Stomach smooth muscle (tissue), 2 donors: ENCODE measurements at regions not wholly inside any gene's neighbourhood (a gene's known extent, or its start where the extent isn't known, plus 50 kb on each side); places are given as distances from the start of the nearest gene placed in this dataset.

ENCODE experiments used
- H3K27ac ChIP-seq: one replicate; pipeline ENCODE4 v1.7.0; 2013; ENCODE audit warnings: mild to moderate bottlenecking, low read length, inconsistent platforms
- H3K27me3 ChIP-seq, 2 donors: one replicate each; pipeline ENCODE4 v1.7.0; 2013; ENCODE audit warnings: low read length in 2 of 2; ENCODE audit not compliant: insufficient read depth in 2 of 2, control insufficient read depth in 1 of 2
- H3K36me3 ChIP-seq, 2 donors: one replicate each; pipeline ENCODE4 v1.7.0; 2013; ENCODE audit warnings: low read length in 2 of 2; ENCODE audit not compliant: control insufficient read depth in 2 of 2, insufficient read depth in 2 of 2
- H3K4me1 ChIP-seq: one replicate; pipeline ENCODE4 v1.7.0; 2013; ENCODE audit warnings: low read length; ENCODE audit not compliant: control insufficient read depth, insufficient read depth
- H3K4me3 ChIP-seq, 2 donors: one replicate each; pipeline ENCODE4 v1.7.0; 2013; ENCODE audit warnings: low read length in 2 of 2
- H3K9ac ChIP-seq, 2 donors: one replicate each; pipeline ENCODE4 v1.7.0; 2013; ENCODE audit warnings: low read length in 2 of 2, mild to moderate bottlenecking in 1 of 2
- H3K9me3 ChIP-seq, 2 donors: one replicate each; pipeline ENCODE4 v1.7.0; 2013; ENCODE audit warnings: low read length in 2 of 2; ENCODE audit not compliant: control insufficient read depth in 2 of 2
- donor health status: healthy.
- donor health status: Pancreatic carcinoma.

DNA sequence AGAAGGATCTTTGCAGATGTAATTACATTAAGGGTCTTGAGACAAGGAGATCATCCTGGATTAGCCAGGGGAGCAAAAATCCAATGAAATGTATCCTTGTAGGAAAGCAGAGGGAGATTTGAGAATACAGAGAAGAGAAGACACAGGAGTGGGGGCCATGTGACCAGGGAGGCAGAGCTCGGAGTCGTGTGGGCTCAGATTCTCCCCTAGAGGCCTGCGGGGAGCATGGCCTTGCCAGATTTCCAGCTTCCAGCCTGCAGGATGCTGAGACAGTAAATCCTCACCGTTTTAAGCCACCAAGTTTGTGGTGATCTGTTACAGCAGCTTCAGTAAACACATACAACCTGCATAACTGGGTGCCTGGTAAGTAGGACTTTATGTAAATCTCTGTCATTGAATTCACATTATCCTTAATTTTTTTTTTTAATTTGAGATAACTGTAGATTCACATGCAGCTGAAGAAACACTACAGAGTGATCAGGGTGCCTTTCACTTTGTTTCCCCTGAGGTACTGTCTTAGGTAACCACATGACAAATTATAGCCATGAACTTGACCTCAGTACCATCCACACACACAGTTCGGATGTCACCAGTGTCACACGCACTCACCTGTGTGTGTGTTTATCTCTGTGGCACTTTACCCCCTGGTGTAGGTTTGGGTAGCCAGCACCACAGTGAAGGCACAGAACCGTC lies 138.4 kb upstream of the HDAC4 start:
- H3K9ac ChIP-seq = no peak overlapping the region
- H3K4me3 ChIP-seq = no peak overlapping the region
- no peaks in the 10 kb centered on the region for H3K27me3 ChIP-seq
- peaks cover 5% of the 10 kb centered on the region for H3K4me1 ChIP-seq
- peaks cover 0 to 7% of the 10 kb centered on the region in 2 donors for H3K9me3 ChIP-seq
- no peaks in the 10 kb centered on the region for H3K36me3 ChIP-seq
- H3K27ac ChIP-seq = no peak overlapping the region

- H3K27ac ChIP-seq = no peak overlapping the region
- H3K36me3 ChIP-seq = no peaks in the 10 kb centered on the region
- H3K4me1 ChIP-seq = peaks cover 8% of the 10 kb centered on the region
- H3K4me3 ChIP-seq = no peak overlapping the region
- peaks cover 0 to 7% of the 10 kb centered on the region in 2 donors for H3K9me3 ChIP-seq
- H3K27me3 ChIP-seq = no peaks in the 10 kb centered on the region
- no peak overlapping the region for H3K9ac ChIP-seq
Observed at GRCh38 chr2:239538357-239539052, 137.7 kb upstream of the HDAC4 start.

DNA sequence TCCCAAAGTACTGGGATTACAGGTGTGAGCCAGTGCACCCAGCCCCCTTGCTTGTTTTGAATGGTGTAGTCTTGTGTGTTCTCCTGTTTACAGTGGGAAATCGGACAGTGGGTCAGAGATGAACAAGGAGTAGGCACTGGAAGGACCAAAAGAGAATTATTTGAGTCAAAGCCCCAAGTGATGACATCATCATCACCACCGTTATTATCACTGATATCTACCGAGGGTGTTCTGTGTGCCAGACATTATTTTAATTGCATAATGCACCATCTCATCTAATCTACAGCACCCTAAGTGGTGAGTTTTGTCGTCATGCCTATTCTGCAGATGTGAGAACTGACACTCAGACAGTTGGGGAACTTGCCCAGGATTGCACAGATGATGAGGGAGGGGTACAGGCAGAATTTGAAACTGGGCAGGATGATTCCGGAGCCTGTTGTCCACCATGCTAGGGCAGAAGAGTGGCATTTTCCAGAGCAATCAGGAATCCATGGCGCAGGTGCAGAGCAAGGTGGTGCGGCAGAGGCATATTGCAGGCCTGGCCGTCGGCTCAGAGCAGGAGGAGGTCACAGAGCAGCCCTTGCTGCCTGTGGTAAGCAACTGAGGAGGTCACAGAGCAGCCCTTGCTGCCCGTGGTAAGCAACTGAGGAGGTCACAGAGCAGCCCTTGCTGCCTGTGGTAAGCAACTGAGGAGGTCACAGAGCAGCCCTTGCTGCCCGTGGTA lies 137.0 kb upstream of the HDAC4 start:
- Histone ChIP-seq H3K27ac (no peak overlapping the region), H3K27me3 (no peaks in the 10 kb centered on the region), H3K4me1 (peaks cover 10% of the 10 kb centered on the region), H3K9ac (no peak overlapping the region), H3K4me3 (no peak overlapping the region), H3K36me3 (no peaks in the 10 kb centered on the region), H3K9me3 (peaks cover 0 to 7% of the 10 kb centered on the region in 2 donors)

DNA sequence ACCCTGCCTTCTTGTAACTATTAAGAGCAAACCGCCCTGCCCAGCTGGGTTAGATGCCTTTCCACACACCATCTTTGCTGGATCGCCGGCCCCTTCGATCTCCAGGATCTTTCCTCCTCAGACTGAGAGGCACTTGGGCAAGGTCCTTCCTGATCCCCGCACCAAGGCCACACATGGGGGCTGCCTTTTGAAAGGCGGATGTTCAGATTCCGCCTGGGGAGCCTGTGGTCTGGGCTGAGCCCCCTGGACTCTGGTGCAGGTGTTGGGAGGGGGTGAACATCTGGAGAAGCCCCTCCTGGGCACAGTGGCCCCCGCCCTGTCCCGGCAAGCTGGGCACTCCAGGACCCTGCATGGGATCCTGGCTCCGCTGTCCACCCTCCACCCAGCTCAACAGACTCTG lies 135.4 kb upstream of the HDAC4 start:
- no peaks in the 10 kb centered on the region for H3K27me3 ChIP-seq
- no peak overlapping the region for H3K9ac ChIP-seq
- H3K36me3 ChIP-seq = no peaks in the 10 kb centered on the region
- H3K4me1 ChIP-seq = peaks cover 10% of the 10 kb centered on the region
- H3K4me3 ChIP-seq = no peak overlapping the region
- peaks cover 0 to 10% of the 10 kb centered on the region in 2 donors for H3K9me3 ChIP-seq
- no peak overlapping the region for H3K27ac ChIP-seq

DNA sequence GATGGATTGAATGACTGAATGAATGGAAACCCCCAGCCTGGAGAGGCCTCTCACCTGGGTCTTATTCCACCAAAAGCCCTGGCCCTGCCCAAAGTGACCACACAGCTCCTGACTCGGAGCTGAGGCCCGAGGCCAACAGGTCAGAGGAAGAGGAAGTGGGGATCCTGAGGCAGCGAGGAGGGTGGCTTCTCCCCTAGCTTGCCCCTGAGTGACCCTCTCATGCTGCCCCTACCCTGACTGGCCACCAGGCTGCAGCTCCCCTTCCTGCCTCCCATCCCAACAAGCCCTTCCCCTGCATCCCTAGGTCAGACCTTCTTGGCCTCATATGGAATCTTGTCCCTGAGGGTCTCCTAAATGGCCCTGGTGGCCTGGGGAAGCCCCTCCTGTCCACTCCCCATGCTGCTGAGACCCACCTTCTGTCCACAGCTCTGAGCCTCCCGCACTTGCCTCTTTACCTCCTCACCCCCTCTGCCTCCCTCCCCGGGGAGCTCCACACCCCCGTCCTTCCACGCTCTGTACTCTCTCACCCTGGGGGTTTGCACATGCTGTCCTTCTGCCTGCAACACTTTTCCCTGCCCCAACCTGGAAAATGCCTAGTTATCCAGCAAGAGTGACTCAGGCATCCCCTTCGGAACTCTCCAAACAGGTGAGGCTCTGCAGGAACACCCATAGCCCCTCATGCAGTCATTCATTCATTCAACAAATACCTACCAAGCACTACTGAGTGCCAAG lies 134.8 kb upstream of the HDAC4 start:
- H3K27ac ChIP-seq = no peak overlapping the region
- H3K27me3 ChIP-seq = no peaks in the 10 kb centered on the region
- no peaks in the 10 kb centered on the region for H3K36me3 ChIP-seq
- H3K4me3 ChIP-seq = no peak overlapping the region
- H3K9me3 ChIP-seq = peaks cover 5 to 16% of the 10 kb centered on the region in 2 donors
- H3K9ac ChIP-seq = no peak overlapping the region
- peaks cover 10% of the 10 kb centered on the region for H3K4me1 ChIP-seq

- H3K36me3 ChIP-seq = no peaks in the 10 kb centered on the region
- peaks cover 10% of the 10 kb centered on the region for H3K4me1 ChIP-seq
- H3K27ac ChIP-seq = no peak overlapping the region
- H3K4me3 ChIP-seq = no peak overlapping the region
- H3K27me3 ChIP-seq = no peaks in the 10 kb centered on the region
- no peak overlapping the region for H3K9ac ChIP-seq
- H3K9me3 ChIP-seq = peaks cover 5 to 20% of the 10 kb centered on the region in 2 donors
Observed at GRCh38 chr2:239534581-239535412, 134.0 kb upstream of the HDAC4 start.

- H3K36me3 ChIP-seq = no peaks in the 10 kb centered on the region
- H3K27ac ChIP-seq = no peak overlapping the region
- H3K9me3 ChIP-seq = peaks cover 5 to 20% of the 10 kb centered on the region in 2 donors
- H3K9ac ChIP-seq = no peak overlapping the region
- H3K4me1 ChIP-seq = peaks cover 10% of the 10 kb centered on the region
- H3K4me3 ChIP-seq = no peak overlapping the region
- H3K27me3 ChIP-seq = no peaks in the 10 kb centered on the region
Observed at GRCh38 chr2:239533569-239534316, 132.9 kb upstream of the HDAC4 start.

- Histone ChIP-seq H3K27me3 (no peaks in the 10 kb centered on the region), H3K36me3 (no peaks in the 10 kb centered on the region), H3K9ac (no peak overlapping the region), H3K4me3 (no peak overlapping the region), H3K9me3 (peaks cover 5 to 20% of the 10 kb centered on the region in 2 donors), H3K27ac (no peak overlapping the region), H3K4me1 (peaks cover 10% of the 10 kb centered on the region)
Observed at GRCh38 chr2:239532859-239533258, 132.0 kb upstream of the HDAC4 start.

DNA sequence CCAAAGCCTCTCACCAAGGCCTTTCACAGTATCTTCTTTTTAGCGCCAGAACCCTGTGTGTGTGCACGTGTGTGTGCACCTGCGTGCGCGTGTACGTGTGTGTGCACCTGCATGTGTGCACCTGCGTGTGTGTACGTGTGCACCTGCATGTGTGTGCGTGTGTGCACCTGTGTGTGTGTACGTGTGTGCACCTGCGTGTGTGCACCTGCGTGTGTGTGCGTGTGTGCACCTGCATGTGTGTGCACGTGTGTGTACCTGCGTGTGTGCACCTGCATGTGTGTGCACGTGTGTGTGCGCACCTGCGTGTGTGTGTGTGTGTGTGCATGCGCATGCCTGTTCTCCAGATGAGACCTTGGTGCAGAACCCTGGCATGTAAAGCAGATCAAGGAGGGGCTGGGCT lies 131.4 kb upstream of the HDAC4 start:
- no peaks in the 10 kb centered on the region for H3K27me3 ChIP-seq
- no peak overlapping the region for H3K9ac ChIP-seq
- no peaks in the 10 kb centered on the region for H3K36me3 ChIP-seq
- no peak overlapping the region for H3K27ac ChIP-seq
- no peak overlapping the region for H3K4me3 ChIP-seq
- peaks cover 5 to 20% of the 10 kb centered on the region in 2 donors for H3K9me3 ChIP-seq
- peaks cover 10% of the 10 kb centered on the region for H3K4me1 ChIP-seq
